Colonic mucosa (tissue), 4 donors: ENCODE measurements at regions not wholly inside any gene's neighbourhood (a gene's known extent, or its start where the extent isn't known, plus 50 kb on each side); places are given as distances from the start of the nearest gene placed in this dataset.

ENCODE experiments used
- DNase-seq: peaks from one replicate; pipeline ENCODE4 v3.0.0-alpha.2; 2020
- H3K27ac ChIP-seq: fragments of 200-600 bp; one replicate; pipeline ENCODE4 v1.8.0; 2021
- H3K27me3 ChIP-seq: fragments of 200-600 bp; one replicate; pipeline ENCODE4 v1.8.0; 2021
- H3K36me3 ChIP-seq: fragments of 200-600 bp; one replicate; pipeline ENCODE4 v1.8.0; 2021
- H3K4me1 ChIP-seq: fragments of 200-600 bp; one replicate; pipeline ENCODE4 v1.8.0; 2021; ENCODE audit warnings: mild to moderate bottlenecking
- H3K4me3 ChIP-seq: fragments of 200-600 bp; one replicate; pipeline ENCODE4 v1.8.0; 2021
- H3K9ac ChIP-seq, 2 donors: one replicate each; pipeline ENCODE4 v1.7.0; 2013; ENCODE audit warnings: control low read depth in 2 of 2, low read depth in 2 of 2, low read length in 2 of 2
- H3K9me3 ChIP-seq: fragments of 200-600 bp; one replicate; pipeline ENCODE4 v1.8.0; 2021
- CTCF ChIP-seq: fragments of 200-600 bp; IDR thresholded peaks from one replicate; pipeline ENCODE4 v1.8.0; 2022; ENCODE audit warnings: antibody characterized with exemption, mild to moderate bottlenecking
- intact Hi-C: fragments of 100-400 bp; cut with DNase I; formaldehyde crosslinking; loops from one replicate; pipeline ENCODE4 v1.14.1; 2022
- donor health status: healthy.
- donor health status: DM: no; HTN: no; CAD: no.
- donor health status: DM: no; HTN: no; CAD: no.

- Histone ChIP-seq H3K4me1 (peaks cover 7% of the 10 kb centered on the region), H3K9ac (no peak overlapping the region), H3K27me3 (no peaks in the 10 kb centered on the region), H3K27ac (no peak overlapping the region), H3K4me3 (no peak overlapping the region), H3K9me3 (no peaks in the 10 kb centered on the region), H3K36me3 (no peaks in the 10 kb centered on the region)
- intact Hi-C loops: no loop called here
- no peak for DNase-seq
- no peak for TF ChIP-seq CTCF
Observed at GRCh38 chr17:71316176-71316897, 804.5 kb upstream of the SOX9 start.

- H3K4me3 ChIP-seq: no peak overlapping the region
- H3K36me3 ChIP-seq: no peaks in the 10 kb centered on the region
- peaks cover 7% of the 10 kb centered on the region for H3K4me1 ChIP-seq
- no peaks in the 10 kb centered on the region for H3K9me3 ChIP-seq
- TF ChIP-seq CTCF: no peak
- DNase-seq: no peak
- no peaks in the 10 kb centered on the region for H3K27me3 ChIP-seq
- H3K9ac ChIP-seq: no peak overlapping the region
- intact Hi-C loops: no loop called here
- H3K27ac ChIP-seq: no peak overlapping the region
Observed at GRCh38 chr17:71320009-71320796, 800.6 kb upstream of the SOX9 start.

- no peak for DNase-seq
- H3K9me3 ChIP-seq: no peaks in the 10 kb centered on the region
- no peaks in the 10 kb centered on the region for H3K27me3 ChIP-seq
- peaks cover 7% of the 10 kb centered on the region for H3K4me1 ChIP-seq
- H3K4me3 ChIP-seq: no peak overlapping the region
- H3K27ac ChIP-seq: no peak overlapping the region
- intact Hi-C loops: no loop called here
- no peak overlapping the region for H3K9ac ChIP-seq
- no peak for TF ChIP-seq CTCF
- H3K36me3 ChIP-seq: no peaks in the 10 kb centered on the region
Observed at GRCh38 chr17:71325117-71325516, 795.7 kb upstream of the SOX9 start.

GRCh38 chr17:71325886-71326285, 794.9 kb upstream of the SOX9 start:
- Histone ChIP-seq H3K4me1 (peaks cover 3% of the 10 kb centered on the region), H3K9me3 (no peaks in the 10 kb centered on the region), H3K9ac (no peak overlapping the region), H3K4me3 (no peak overlapping the region), H3K27ac (no peak overlapping the region), H3K27me3 (no peaks in the 10 kb centered on the region), H3K36me3 (no peaks in the 10 kb centered on the region)
- no peak for TF ChIP-seq CTCF
- intact Hi-C loops: no loop called here
- no peak for DNase-seq

GRCh38 chr17:71327376-71328059, 793.3 kb upstream of the SOX9 start:
- no peak for TF ChIP-seq CTCF

More at GRCh38 chr17:71327376-71328059, 793.3 kb upstream of the SOX9 start:
- no peaks in the 10 kb centered on the region for H3K9me3 ChIP-seq
- no peaks in the 10 kb centered on the region for H3K4me1 ChIP-seq
- H3K36me3 ChIP-seq: no peaks in the 10 kb centered on the region
- no peak overlapping the region for H3K27ac ChIP-seq
- intact Hi-C loops: no loop called here
- H3K9ac ChIP-seq: no peak overlapping the region
- no peak overlapping the region for H3K4me3 ChIP-seq
- H3K27me3 ChIP-seq: no peaks in the 10 kb centered on the region
- DNase-seq: no peak
